ENCODE measurements at regions not wholly inside any gene's neighbourhood (a gene's known extent, or its start where the extent isn't known, plus 50 kb on each side); places are given as distances from the start of the nearest gene placed in this dataset.
"Not testable (repeated sequence)": the region's sequence is repeated elsewhere in the genome, so short reads cannot be mapped to it uniquely, and the experiment has no call there.

- DNase-seq (ENCODE audit: low read depth in 3 of 3, low spot score in 1 of 3): no peak
Observed at GRCh38 chr1:47656719-47657685, 219.2 kb downstream of the FOXD2 start.

DNA sequence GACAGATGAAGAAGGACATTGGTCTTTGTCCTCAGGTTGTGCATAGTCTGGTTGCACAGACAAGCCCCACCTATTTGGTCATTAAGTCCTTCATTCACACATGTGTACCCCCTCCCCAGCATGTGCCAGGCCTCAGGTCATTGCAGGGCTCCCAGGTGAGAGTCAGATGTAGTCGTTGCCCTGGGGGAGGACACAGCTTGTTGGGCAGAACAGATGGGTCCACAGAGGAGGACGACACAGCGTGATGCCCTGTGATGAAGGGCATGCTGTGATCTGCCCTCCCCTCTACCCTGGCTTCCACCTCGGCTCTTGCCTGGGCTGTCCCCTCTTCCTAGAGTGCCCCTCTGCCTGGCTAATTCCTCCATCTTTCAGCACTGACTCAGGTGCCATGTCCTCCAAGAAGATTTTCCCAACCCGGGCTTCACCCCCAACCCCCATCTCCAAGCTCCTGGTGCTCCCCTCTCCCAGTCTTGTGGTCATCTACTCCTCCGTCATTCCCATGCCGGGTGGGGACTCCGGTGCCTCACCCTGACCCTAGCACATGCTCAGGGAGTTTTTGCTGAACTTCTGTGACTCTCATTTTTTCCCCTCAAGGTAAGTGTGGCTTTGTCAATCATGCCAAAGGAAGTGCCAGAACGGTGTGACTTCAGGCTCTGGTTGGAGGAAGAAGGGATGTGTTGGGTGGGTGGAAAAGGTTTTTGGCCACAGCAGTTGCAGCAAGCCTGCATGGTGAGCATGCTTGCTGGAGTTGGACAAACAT, 220.5 kb downstream of the FOXD2 start:
- DNase-seq (ENCODE audit: low read depth in 3 of 3, low spot score in 1 of 3): no peak

- DNase-seq (ENCODE audit: low read depth in 3 of 3, low spot score in 1 of 3): no peak
Observed at GRCh38 chr1:47659146-47659545, 221.3 kb downstream of the FOXD2 start.

DNA sequence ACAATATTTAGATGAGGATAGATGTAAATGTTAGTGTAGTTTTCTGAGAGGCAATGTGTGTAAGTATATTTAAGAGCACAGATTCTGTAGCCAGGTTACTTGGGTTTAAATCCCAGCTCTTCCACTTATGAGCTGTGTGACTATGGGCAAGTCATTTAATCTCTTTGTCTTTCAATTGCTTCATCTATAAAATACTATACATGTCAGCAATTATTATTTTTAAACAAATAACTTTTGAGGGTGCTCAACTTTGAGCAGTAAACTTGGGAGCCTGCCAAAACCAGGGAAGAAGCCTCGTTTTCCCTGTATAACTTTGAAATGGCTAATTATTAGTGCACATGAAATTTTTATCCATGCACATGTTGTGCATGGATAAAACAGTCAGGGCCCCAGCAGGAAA, 222.8 kb downstream of the FOXD2 start:
- DNase-seq (ENCODE audit: low read depth in 3 of 3, low spot score in 1 of 3): no peak

DNA sequence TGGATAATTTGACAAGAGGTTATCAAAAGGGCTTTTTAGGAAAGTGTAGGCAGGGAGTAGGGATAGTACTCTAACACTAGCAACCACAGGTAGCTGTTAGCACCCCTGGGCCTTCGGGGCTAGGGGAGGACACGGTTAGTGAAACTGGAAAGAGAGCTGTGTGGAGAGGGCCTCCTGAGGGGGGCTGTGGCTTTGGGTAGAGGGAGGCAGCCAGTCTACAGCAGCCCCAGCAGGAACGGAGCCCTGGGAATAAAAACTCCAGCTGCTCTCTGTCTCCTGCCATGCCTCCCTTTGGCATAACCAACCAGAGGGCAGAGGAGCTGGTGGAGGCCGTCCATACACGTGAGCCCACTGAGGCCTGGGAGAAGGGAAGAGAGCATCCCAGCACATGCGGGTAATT, 223.2 kb downstream of the FOXD2 start:
- DNase-seq (ENCODE audit: low read depth in 3 of 3, low spot score in 1 of 3): no peak

DNA sequence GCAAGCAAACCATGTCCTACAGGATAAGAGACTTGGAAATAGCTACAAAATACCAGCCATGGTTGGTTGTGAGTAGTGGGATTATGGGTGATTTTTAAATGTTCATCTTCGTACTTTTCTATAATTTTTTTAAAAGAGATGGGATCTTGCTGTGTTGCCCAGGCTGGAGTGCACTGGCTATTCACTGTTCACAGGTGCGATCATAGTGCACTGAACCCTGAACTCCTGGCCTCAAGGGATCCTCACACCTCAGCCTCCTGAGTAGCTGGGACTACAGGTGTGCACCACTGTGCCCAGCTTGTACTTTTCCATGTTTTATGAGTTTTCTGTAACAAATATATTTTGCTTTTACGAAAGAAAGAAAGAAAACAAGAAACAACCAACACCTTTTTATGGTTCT, 224.2 kb downstream of the FOXD2 start:
- no peak for DNase-seq (ENCODE audit: low read depth in 3 of 3, low spot score in 1 of 3)

GRCh38 chr1:47663286-47663685, 225.4 kb downstream of the FOXD2 start:
- DNase-seq (ENCODE audit: low read depth in 3 of 3, low spot score in 1 of 3): no peak

- no peak for DNase-seq (ENCODE audit: low read depth in 3 of 3, low spot score in 1 of 3)
Observed at GRCh38 chr1:47664356-47664755, 226.5 kb downstream of the FOXD2 start.

GRCh38 chr1:47664896-47665295, 227.1 kb downstream of the FOXD2 start:
- DNase-seq (ENCODE audit: low read depth in 3 of 3, low spot score in 1 of 3): not testable (repeated sequence)

GRCh38 chr1:47669081-47669585, 231.3 kb downstream of the FOXD2 start:
- DNase-seq (ENCODE audit: low read depth in 3 of 3, low spot score in 1 of 3): no peak

DNA sequence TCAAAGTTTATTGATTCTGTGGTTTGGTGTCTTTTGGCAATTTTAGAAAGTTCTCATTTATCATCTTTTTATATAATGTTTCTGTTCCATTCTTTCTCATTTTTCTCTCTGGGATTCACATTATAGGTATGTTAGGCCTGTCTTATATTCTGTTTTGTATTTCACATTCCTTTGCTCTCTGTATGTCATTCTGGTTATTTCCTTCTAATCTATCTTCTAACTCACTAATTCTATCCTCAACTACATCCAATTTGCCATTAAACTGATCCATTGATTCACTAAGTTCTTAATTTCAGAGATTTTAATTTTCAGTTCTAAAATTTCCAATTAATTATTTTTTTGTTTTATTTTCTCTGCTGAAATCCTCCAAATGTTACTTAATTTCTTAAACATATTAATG, 234.8 kb downstream of the FOXD2 start:
- DNase-seq (ENCODE audit: low read depth in 3 of 3, low spot score in 1 of 3): no peak

- DNase-seq (ENCODE audit: low read depth in 3 of 3, low spot score in 1 of 3): no peak
Observed at GRCh38 chr1:47674189-47674588, 236.3 kb downstream of the FOXD2 start.

DNA sequence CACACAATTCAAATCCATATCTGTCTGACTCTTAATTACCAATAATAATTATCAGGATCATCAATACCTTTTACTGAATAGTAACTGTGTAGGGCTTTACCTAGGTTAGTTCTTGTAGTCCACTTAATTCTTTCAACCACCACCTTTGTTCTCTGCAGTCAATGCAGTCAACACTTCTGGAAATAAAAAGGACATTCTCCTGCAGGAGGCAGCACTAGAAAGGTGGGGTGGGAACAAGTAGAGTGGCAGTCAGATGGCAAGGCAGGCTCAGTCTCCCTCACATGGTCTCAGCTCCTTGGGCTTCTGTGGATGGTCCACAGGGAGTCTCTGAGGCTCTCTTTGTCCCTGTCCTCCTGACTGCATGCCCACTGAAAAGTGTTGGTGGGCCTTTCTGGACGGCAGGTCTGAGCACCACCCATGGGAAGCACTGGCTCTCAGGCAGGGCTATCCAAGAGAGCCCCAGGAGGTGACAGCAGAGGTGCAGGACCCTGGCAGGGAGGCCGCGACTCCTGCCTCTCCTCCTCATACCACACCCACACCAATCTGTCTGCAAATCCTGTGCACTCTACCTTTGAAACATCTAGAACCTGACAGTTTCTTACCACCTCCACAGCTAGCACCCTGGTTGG, 237.3 kb downstream of the FOXD2 start:
- DNase-seq (ENCODE audit: low read depth in 3 of 3, low spot score in 1 of 3): no peak

DNA sequence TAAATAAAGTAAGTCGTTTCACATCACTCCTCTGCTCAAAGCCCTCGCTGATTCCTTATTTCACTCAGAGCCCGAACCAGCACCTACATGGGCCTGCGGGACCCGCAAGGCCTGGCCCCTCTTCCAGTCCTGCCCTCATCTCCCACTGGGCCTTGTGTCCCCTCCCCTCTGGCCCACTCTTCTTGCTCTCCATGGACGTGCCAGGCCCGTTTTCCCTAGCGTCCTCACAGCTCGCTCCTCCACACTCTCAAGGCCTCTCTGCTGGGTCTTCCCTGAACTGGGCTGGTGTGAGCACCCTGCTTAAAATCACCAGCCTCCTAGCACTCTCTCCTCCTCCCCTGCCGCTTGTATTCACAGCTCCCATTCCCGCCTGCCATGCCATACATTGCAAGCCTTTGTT, 237.9 kb downstream of the FOXD2 start:
- no peak for DNase-seq (ENCODE audit: low read depth in 3 of 3, low spot score in 1 of 3)

DNA sequence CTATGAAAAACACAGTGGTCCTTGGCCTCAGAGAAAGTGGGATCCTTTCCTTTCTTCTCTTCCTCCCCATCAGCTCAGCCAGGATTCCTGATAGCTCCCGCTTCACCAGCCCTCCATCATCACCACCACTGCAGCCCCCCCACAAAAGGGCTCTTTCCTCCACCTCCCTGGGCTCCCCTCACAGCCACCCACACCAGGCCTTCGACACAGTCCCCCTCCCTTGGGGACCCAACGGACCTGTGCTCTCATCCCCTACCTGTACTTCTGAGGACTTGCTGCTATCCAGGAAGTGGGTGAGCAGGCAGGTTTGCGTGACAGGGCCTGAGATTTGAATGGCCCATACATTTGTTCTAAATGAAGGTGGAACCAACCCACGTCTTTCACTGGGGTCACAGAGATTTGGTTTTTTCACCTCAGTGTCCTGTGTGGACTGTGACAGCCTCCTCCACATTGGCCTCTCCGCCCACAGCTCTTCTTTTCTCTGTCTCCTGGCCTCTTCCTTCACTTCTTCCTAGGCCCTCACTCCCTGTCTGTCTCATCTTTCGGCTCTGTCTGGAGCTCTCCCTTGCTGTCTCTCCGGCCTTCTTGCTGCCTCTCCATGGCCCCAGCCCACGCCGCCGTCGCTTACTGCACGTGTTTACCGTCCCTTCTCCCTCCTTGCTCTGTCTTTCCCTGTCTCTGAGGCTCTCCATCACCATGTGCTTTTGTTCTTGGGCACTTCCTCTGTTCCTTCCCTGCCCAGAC, 238.6 kb downstream of the FOXD2 start:
- DNase-seq (ENCODE audit: low read depth in 3 of 3, low spot score in 1 of 3): no peak

DNA sequence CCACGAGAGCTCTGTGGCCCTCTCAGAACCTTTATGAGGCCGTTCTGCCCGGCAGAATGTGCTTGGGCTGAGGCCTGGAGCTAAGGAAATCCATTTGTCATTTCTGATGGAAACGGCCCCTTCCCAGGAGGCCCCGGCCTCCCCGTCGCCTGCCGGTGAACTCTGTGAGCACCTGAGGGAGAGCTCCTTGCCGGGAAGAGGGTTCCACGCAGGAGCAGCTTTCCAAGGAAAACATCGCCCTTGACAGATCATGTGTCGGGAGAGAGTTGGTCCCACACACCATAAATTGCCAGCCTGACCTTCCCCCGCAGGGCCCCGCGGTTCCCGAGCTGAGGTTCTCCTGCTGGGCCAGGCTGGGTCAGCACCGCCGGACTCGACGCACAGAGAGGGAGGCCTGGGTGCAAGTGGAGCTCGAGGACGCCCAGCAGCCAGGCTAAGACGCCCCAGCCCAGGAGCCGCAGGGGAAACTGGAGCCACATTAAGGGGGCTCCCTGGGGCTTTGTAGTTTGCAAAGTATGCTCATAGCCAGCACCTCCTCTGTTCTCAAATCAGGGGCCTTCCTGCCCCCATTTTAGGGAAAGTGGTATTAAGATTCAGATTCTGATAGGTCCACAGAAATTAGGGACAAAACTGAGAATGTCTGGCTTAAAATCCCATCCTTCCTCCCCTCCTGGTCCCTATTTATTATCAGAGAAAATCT, 239.5 kb downstream of the FOXD2 start:
- no peak for DNase-seq (ENCODE audit: low read depth in 3 of 3, low spot score in 1 of 3)

DNA sequence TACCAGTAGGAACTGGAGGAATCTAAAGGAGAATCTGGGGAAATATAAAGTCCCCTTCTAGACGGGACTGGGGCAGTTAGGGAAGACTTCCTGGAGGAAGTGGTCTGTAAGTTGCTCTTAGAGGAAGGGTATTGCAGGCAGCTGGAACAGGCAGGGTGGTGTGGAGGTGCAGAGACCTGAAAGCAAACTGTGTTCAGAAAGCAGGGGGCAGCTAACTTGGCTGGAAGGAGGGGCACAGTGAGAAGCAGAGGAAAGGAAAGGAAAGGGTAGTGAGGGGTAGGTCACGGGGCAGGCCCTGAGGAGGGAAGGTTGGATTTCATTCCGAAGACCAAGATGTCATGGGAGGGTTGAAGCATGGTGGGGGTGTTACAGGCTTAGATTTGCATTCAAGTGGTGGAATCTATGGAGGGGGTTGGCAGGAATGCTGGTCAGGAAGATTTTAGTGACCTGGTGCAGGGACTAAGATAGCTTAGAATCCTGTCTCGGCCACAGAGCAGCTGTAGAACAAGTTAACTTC, 240.7 kb downstream of the FOXD2 start:
- no peak for DNase-seq (ENCODE audit: low read depth in 3 of 3, low spot score in 1 of 3)

DNA sequence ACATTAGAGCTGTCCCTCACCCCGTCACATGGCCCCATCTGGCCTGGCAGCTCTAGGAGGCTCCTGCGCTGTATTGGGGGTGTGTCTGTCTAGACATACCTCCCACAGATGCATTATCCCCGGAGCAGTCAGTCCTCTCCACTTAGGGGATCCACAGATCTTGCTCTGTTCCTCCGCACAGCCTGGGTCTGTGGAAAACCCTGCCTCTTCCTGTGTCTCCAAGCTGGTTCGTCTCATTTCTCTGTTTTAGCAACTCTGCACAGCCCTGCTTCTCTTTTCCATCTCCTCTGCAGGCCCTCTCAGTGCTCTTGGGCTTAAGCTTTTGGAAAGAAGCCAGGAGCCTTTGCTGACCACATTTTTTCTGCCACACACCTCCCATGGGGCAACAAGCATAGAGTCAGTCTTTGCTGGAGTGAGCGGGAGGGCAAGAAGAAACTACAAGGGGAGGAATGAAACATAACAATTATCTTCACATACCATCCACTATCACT, 241.5 kb downstream of the FOXD2 start:
- DNase-seq (ENCODE audit: low read depth in 3 of 3, low spot score in 1 of 3): no peak

DNA sequence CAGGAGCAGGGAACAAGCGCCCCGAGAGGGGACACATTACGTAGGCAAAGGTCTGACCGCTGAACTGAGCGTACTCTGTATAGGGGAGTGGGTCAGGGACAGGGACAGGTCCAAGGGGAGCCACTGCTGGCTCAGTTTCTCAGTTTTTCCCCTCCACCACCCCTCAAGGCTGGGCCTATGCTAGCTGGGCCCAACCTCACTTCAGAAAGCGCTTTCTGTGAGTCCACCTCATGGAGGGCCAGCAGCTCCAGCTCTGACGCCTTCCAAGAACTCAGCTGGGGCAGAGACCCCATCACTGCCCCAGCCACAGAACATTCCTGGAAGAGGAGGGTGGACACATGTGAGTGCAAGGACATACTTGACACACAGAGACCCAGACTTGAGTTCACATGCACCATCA, 242.0 kb downstream of the FOXD2 start:
- no peak for DNase-seq (ENCODE audit: low read depth in 3 of 3, low spot score in 1 of 3)

All from stimulated activated CD4-positive, alpha-beta T cell treated with anti-CD3 and anti-CD28 coated beads, TNF-alpha, amount 100 ng/mL, for 1 hour (primary cell).